ENCODE measurements at regions not wholly inside any gene's neighbourhood (a gene's known extent, or its start where the extent isn't known, plus 50 kb on each side); places are given as distances from the start of the nearest gene placed in this dataset.

DNA sequence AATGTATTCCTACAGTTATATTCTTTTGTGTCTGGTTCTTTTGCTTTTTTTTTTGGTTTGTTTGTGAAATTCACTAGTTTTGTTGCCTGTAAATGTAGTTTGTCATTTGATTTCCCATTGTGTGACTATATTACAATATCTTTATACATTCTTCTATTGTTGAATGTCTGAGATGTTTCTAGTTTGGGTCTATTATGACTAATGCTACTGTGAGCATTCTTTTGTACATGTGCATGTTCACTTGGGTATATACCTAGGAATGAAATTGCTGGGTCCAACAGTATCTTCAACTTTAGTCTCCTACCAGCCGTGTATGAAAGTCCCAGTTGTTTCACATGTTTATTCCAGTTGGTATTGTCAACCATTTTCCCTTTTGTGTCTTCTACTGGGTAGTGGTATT, 112.7 kb upstream of the RBMS1 start:
- Histone ChIP-seq H3K79me2 (ENCODE audit: insufficient read depth) (no peaks in the 10 kb centered on the region), H2AFZ (ENCODE audit: low read depth) (no peak overlapping the region), H3K36me3 (replicated peaks in 1 of 2; ENCODE audit: control insufficient read depth in 1 of 2, insufficient read depth in 2 of 2, low read length in 1 of 2) (no peaks in the 10 kb centered on the region), H3F3A (replicated peaks; ENCODE audit: insufficient read depth) (no peaks in the 10 kb centered on the region), H3K9me3 (no peaks in the 10 kb centered on the region), H3K4me1 (ENCODE audit: control insufficient read depth in 1 of 2, insufficient read depth in 2 of 2, low read depth in 1 of 2, low read length in 1 of 2) (peaks cover 6 to 17% of the 10 kb centered on the region in 2 experiments; a peak in 3 of 4 replicates), H3K4me2 (no peak overlapping the region), H4K20me1 (ENCODE audit: insufficient read depth) (no peaks in the 10 kb centered on the region), H3K9me2 (no peaks in the 10 kb centered on the region), H3K4me3 (ENCODE audit: low read depth in 2 of 2, low read length in 1 of 2) (no peak overlapping the region), H3K27ac (ENCODE audit: low read depth in 2 of 2, low read length in 1 of 2) (no peak overlapping the region), H3K27me3 (ENCODE audit: insufficient read depth) (no peaks in the 10 kb centered on the region), H3K9ac (no peak overlapping the region)
- ChIA-PET CTCF (interaction anchor here (0.6 kb wide), 1 partner anchor 275 kb away, joined by 3 read pairs; no protein-coding TSS in a partner anchor), POLR2A (no interaction called here)
- TF ChIP-seq FOSL2 (IDR thresholded peaks at IDR 0.05; ENCODE audit: borderline replicate concordance, low read depth), result peak; percentile 14; the same call in 1 of the 2 replicates
- no peak for TF ChIP-seq MXI1 (IDR thresholded peaks at IDR 0.05; ENCODE audit: low read depth, low read length)
- DNase-seq, result no peak
- 81% methylated on average over 1 of the region's 1 CpG for WGBS (ENCODE audit: low lambda C conversion rate)

GRCh38 chr2:160608599-160608998, 115.0 kb upstream of the RBMS1 start:
- no peak overlapping the region for H3K4me2 ChIP-seq
- no peaks in the 10 kb centered on the region for H3K27me3 ChIP-seq (ENCODE audit: insufficient read depth)
- H4K20me1 ChIP-seq (ENCODE audit: insufficient read depth), result no peaks in the 10 kb centered on the region
- H3K79me2 ChIP-seq (ENCODE audit: insufficient read depth), result no peaks in the 10 kb centered on the region
- H2AFZ ChIP-seq (ENCODE audit: low read depth), result no peak overlapping the region
- no peaks in the 10 kb centered on the region for H3K9me2 ChIP-seq
- H3K9ac ChIP-seq, result no peak overlapping the region
- no peak for DNase-seq
- ChIA-PET CTCF (no interaction called here), POLR2A (no interaction called here)
- TF ChIP-seq FOXJ3 (CRISPR knock-in tag; IDR thresholded peaks at IDR 0.05) (no peak), PBX3 (IDR thresholded peaks at IDR 0.05) (no peak), RXRA (IDR thresholded peaks at IDR 0.05; ENCODE audit: borderline replicate concordance, low read depth) (no peak), NFIC (IDR thresholded peaks at IDR 0.05; ENCODE audit: borderline replicate concordance) (no peak), RCOR1 (IDR thresholded peaks at IDR 0.05; ENCODE audit: low read length) (no peak), GABPA (IDR thresholded peaks at IDR 0.05; ENCODE audit: low read depth) (no peak), POLR2AphosphoS5 (IDR thresholded peaks at IDR 0.05; ENCODE audit: low read depth, low read length) (no peak), GATA2 (CRISPR knock-in tag; IDR thresholded peaks at IDR 0.05) (no peak), CHD2 (IDR thresholded peaks at IDR 0.05; ENCODE audit: low read length, partially characterized antibody) (no peak)
- TF ChIP-seq, protein P1, sequence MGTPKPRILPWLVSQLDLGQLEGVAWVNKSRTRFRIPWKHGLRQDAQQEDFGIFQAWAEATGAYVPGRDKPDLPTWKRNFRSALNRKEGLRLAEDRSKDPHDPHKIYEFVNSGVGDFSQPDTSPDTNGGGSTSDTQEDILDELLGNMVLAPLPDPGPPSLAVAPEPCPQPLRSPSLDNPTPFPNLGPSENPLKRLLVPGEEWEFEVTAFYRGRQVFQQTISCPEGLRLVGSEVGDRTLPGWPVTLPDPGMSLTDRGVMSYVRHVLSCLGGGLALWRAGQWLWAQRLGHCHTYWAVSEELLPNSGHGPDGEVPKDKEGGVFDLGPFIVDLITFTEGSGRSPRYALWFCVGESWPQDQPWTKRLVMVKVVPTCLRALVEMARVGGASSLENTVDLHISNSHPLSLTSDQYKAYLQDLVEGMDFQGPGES (IDR thresholded peaks at IDR 0.05; ENCODE audit: low read depth, low read length), result no peak
- TF ChIP-seq, protein P2, sequence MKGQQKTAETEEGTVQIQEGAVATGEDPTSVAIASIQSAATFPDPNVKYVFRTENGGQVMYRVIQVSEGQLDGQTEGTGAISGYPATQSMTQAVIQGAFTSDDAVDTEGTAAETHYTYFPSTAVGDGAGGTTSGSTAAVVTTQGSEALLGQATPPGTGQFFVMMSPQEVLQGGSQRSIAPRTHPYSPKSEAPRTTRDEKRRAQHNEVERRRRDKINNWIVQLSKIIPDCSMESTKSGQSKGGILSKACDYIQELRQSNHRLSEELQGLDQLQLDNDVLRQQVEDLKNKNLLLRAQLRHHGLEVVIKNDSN (IDR thresholded peaks at IDR 0.05; ENCODE audit: borderline replicate concordance, low read depth), result no peak
- H3K27ac ChIP-seq (ENCODE audit: low read depth in 2 of 2, low read length in 1 of 2), result peak overlapping the region in 1 of 2 experiments; percentile 58; a peak in 2 of 4 replicates
- peaks cover 22% of the 10 kb centered on the region in 2 experiments; a peak in 3 of 4 replicates for H3K4me1 ChIP-seq (ENCODE audit: control insufficient read depth in 1 of 2, insufficient read depth in 2 of 2, low read depth in 1 of 2, low read length in 1 of 2)
- H3F3A ChIP-seq (replicated peaks; ENCODE audit: insufficient read depth), result no peaks in the 10 kb centered on the region
- WGBS (ENCODE audit: low lambda C conversion rate), result 75% methylated on average over 1 of the region's 1 CpG
- no peaks in the 10 kb centered on the region for H3K9me3 ChIP-seq
- no peak overlapping the region for H3K4me3 ChIP-seq (ENCODE audit: low read depth in 2 of 2, low read length in 1 of 2)
- no peaks in the 10 kb centered on the region for H3K36me3 ChIP-seq (replicated peaks in 1 of 2; ENCODE audit: control insufficient read depth in 1 of 2, insufficient read depth in 2 of 2, low read length in 1 of 2)

Data from SK-N-SH (cell line).